WTC11 (cell line): ENCODE measurements at regions not wholly inside any gene's neighbourhood (a gene's known extent, or its start where the extent isn't known, plus 50 kb on each side); places are given as distances from the start of the nearest gene placed in this dataset.

Experiments used
- ARID4B ChIP-seq: sonication (generic); formaldehyde crosslinking; IDR thresholded peaks from 2 replicates; pipeline ENCODE4 v1.8.0; 2023; ENCODE audit warnings: missing genetic modification reagents, mild to moderate bottlenecking, borderline replicate concordance
- CREB1 ChIP-seq: sonication (generic); formaldehyde crosslinking; IDR thresholded peaks from 2 replicates; pipeline ENCODE4 v1.8.0; 2023; ENCODE audit warnings: mild to moderate bottlenecking, missing genetic modification reagents
- JUN ChIP-seq: sonication (generic); formaldehyde crosslinking; IDR thresholded peaks from 2 replicates; pipeline ENCODE4 v1.8.0; 2023; ENCODE audit warnings: mild to moderate bottlenecking, missing genetic modification reagents
- KAT7 ChIP-seq: sonication (generic); formaldehyde crosslinking; IDR thresholded peaks from 2 replicates; pipeline ENCODE4 v1.8.1; 2023; ENCODE audit warnings: missing genetic modification reagents, mild to moderate bottlenecking, borderline replicate concordance
- NR1H2 ChIP-seq: sonication (generic); formaldehyde crosslinking; IDR thresholded peaks from 2 replicates; pipeline ENCODE4 v1.9.0; 2021; ENCODE audit warnings: mild to moderate bottlenecking, moderate library complexity, missing genetic modification reagents
- NR2C2 ChIP-seq: sonication (generic); formaldehyde crosslinking; IDR thresholded peaks from 2 replicates; pipeline ENCODE4 v1.8.0; 2022; ENCODE audit warnings: mild to moderate bottlenecking, missing genetic modification reagents
- ZNF396 ChIP-seq: fragments of 250-450 bp; sonication (Bioruptor Pico); IDR thresholded peaks from 2 replicates; pipeline ENCODE4 v1.8.0; 2021; ENCODE audit warnings: mild to moderate bottlenecking, moderate library complexity, borderline replicate concordance
- TF ChIP-seq, protein P1 (sequence below): sonication (generic); formaldehyde crosslinking; IDR thresholded peaks from 2 replicates; pipeline ENCODE4 v1.8.1; 2022; ENCODE audit warnings: missing genetic modification reagents, borderline replicate concordance
- TF ChIP-seq, protein P2 (sequence below): sonication (generic); formaldehyde crosslinking; IDR thresholded peaks from 2 replicates; pipeline ENCODE4 v1.8.1; 2023; ENCODE audit warnings: mild to moderate bottlenecking, missing genetic modification reagents, moderate library complexity
- TF ChIP-seq, protein P3 (sequence below): sonication (generic); formaldehyde crosslinking; conservative IDR thresholded peaks from 2 replicates; pipeline ENCODE4 v1.8.1; 2023; ENCODE audit warnings: mild to moderate bottlenecking, low read depth, missing genetic modification reagents, moderate library complexity
- TF ChIP-seq, protein P4 (sequence below): fragments of 200-600 bp; IDR thresholded peaks from 2 replicates; pipeline ENCODE4 v1.8.0; 2022; ENCODE audit warnings: antibody characterized with exemption
- TF ChIP-seq, protein P5 (sequence below): sonication (generic); formaldehyde crosslinking; IDR thresholded peaks from 2 replicates; pipeline ENCODE4 v1.8.1; 2022; ENCODE audit warnings: low read depth, missing genetic modification reagents, borderline replicate concordance
- TF ChIP-seq, protein P6 (sequence below): sonication (generic); formaldehyde crosslinking; IDR thresholded peaks from 2 replicates; pipeline ENCODE4 v1.8.0; 2022; ENCODE audit warnings: mild to moderate bottlenecking, missing genetic modification reagents

- TF ChIP-seq, protein P1, sequence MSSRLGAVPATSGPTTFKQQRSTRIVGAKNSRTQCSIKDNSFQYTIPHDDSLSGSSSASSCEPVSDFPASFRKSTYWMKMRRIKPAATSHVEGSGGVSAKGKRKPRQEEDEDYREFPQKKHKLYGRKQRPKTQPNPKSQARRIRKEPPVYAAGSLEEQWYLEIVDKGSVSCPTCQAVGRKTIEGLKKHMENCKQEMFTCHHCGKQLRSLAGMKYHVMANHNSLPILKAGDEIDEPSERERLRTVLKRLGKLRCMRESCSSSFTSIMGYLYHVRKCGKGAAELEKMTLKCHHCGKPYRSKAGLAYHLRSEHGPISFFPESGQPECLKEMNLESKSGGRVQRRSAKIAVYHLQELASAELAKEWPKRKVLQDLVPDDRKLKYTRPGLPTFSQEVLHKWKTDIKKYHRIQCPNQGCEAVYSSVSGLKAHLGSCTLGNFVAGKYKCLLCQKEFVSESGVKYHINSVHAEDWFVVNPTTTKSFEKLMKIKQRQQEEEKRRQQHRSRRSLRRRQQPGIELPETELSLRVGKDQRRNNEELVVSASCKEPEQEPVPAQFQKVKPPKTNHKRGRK, result no peak
- TF ChIP-seq, protein P2, sequence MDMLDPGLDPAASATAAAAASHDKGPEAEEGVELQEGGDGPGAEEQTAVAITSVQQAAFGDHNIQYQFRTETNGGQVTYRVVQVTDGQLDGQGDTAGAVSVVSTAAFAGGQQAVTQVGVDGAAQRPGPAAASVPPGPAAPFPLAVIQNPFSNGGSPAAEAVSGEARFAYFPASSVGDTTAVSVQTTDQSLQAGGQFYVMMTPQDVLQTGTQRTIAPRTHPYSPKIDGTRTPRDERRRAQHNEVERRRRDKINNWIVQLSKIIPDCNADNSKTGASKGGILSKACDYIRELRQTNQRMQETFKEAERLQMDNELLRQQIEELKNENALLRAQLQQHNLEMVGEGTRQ (CRISPR knock-in tag), result no peak
- TF ChIP-seq, protein P3, sequence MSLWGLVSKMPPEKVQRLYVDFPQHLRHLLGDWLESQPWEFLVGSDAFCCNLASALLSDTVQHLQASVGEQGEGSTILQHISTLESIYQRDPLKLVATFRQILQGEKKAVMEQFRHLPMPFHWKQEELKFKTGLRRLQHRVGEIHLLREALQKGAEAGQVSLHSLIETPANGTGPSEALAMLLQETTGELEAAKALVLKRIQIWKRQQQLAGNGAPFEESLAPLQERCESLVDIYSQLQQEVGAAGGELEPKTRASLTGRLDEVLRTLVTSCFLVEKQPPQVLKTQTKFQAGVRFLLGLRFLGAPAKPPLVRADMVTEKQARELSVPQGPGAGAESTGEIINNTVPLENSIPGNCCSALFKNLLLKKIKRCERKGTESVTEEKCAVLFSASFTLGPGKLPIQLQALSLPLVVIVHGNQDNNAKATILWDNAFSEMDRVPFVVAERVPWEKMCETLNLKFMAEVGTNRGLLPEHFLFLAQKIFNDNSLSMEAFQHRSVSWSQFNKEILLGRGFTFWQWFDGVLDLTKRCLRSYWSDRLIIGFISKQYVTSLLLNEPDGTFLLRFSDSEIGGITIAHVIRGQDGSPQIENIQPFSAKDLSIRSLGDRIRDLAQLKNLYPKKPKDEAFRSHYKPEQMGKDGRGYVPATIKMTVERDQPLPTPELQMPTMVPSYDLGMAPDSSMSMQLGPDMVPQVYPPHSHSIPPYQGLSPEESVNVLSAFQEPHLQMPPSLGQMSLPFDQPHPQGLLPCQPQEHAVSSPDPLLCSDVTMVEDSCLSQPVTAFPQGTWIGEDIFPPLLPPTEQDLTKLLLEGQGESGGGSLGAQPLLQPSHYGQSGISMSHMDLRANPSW, result no peak
- TF ChIP-seq, protein P4, sequence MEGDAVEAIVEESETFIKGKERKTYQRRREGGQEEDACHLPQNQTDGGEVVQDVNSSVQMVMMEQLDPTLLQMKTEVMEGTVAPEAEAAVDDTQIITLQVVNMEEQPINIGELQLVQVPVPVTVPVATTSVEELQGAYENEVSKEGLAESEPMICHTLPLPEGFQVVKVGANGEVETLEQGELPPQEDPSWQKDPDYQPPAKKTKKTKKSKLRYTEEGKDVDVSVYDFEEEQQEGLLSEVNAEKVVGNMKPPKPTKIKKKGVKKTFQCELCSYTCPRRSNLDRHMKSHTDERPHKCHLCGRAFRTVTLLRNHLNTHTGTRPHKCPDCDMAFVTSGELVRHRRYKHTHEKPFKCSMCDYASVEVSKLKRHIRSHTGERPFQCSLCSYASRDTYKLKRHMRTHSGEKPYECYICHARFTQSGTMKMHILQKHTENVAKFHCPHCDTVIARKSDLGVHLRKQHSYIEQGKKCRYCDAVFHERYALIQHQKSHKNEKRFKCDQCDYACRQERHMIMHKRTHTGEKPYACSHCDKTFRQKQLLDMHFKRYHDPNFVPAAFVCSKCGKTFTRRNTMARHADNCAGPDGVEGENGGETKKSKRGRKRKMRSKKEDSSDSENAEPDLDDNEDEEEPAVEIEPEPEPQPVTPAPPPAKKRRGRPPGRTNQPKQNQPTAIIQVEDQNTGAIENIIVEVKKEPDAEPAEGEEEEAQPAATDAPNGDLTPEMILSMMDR, result no peak
- TF ChIP-seq NR1H2 (CRISPR knock-in tag), result no peak
- TF ChIP-seq CREB1 (CRISPR knock-in tag), result no peak
- no peak for TF ChIP-seq JUN
- TF ChIP-seq ARID4B, result no peak
- TF ChIP-seq, protein P5, sequence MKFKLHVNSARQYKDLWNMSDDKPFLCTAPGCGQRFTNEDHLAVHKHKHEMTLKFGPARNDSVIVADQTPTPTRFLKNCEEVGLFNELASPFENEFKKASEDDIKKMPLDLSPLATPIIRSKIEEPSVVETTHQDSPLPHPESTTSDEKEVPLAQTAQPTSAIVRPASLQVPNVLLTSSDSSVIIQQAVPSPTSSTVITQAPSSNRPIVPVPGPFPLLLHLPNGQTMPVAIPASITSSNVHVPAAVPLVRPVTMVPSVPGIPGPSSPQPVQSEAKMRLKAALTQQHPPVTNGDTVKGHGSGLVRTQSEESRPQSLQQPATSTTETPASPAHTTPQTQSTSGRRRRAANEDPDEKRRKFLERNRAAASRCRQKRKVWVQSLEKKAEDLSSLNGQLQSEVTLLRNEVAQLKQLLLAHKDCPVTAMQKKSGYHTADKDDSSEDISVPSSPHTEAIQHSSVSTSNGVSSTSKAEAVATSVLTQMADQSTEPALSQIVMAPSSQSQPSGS (CRISPR knock-in tag), result no peak
- TF ChIP-seq NR2C2 (CRISPR knock-in tag), result no peak
- TF ChIP-seq KAT7 (CRISPR knock-in tag), result no peak
- no peak for TF ChIP-seq ZNF396 (CRISPR knock-in tag)
- TF ChIP-seq, protein P6, sequence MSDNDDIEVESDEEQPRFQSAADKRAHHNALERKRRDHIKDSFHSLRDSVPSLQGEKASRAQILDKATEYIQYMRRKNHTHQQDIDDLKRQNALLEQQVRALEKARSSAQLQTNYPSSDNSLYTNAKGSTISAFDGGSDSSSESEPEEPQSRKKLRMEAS (CRISPR knock-in tag), result no peak
Measured at GRCh38 chr4:17170131-17170530, 271.7 kb upstream of the LDB2 start.
